GM19463 (cell line): ENCODE measurements at regions not wholly inside any gene's neighbourhood (a gene's known extent, or its start where the extent isn't known, plus 50 kb on each side); places are given as distances from the start of the nearest gene placed in this dataset.
"Not testable (repeated sequence)": the region's sequence is repeated elsewhere in the genome, so short reads cannot be mapped to it uniquely, and the experiment has no call there.

Experiments
- ATAC-seq: cut with Tn5 transposase; IDR thresholded peaks from one replicate; pipeline ENCODE4 v1.9.1; 2021; ENCODE audit warnings: mild to moderate bottlenecking, moderate library complexity; ENCODE audit not compliant: unreplicated experiment

- no peak for ATAC-seq
Observed at GRCh38 chr4:87901422-87901992, 68.7 kb downstream of the MEPE start.

GRCh38 chr4:87904639-87905160 is 70.8 kb upstream of the SPP1 start:
- no peak for ATAC-seq

GRCh38 chr4:87908336-87908735 is 67.2 kb upstream of the SPP1 start:
- ATAC-seq, result no peak

GRCh38 chr4:87910795-87911194 is 64.7 kb upstream of the SPP1 start:
- no peak for ATAC-seq

- ATAC-seq, result no peak
Observed at GRCh38 chr4:87911252-87911774, 64.2 kb upstream of the SPP1 start.

- peak; percentile 48 for ATAC-seq
Observed at GRCh38 chr4:87912164-87913004, 63.1 kb upstream of the SPP1 start.

GRCh38 chr4:87913896-87914295 is 61.6 kb upstream of the SPP1 start:
- no peak for ATAC-seq

GRCh38 chr4:87915621-87916020 is 59.9 kb upstream of the SPP1 start:
- no peak for ATAC-seq

GRCh38 chr4:87916626-87917025 is 58.9 kb upstream of the SPP1 start:
- ATAC-seq, result no peak

- not testable (repeated sequence) for ATAC-seq
Observed at GRCh38 chr4:87917911-87918310, 57.6 kb upstream of the SPP1 start.

- ATAC-seq, result no peak
Observed at GRCh38 chr4:87918314-87919058, 57.0 kb upstream of the SPP1 start.

- not testable (repeated sequence) for ATAC-seq
Observed at GRCh38 chr4:87919304-87919703, 56.2 kb upstream of the SPP1 start.

GRCh38 chr4:87919941-87920340 is 55.6 kb upstream of the SPP1 start:
- ATAC-seq, result no peak

- ATAC-seq, result no peak
Observed at GRCh38 chr4:87920478-87920877, 55.0 kb upstream of the SPP1 start.

- ATAC-seq, result not testable (repeated sequence)
Observed at GRCh38 chr4:87921626-87922479, 53.7 kb upstream of the SPP1 start.

GRCh38 chr4:87924146-87924545 is 51.4 kb upstream of the SPP1 start:
- ATAC-seq, result not testable (repeated sequence)
